Endothelial cell of umbilical vein (primary cell): ENCODE measurements at regions not wholly inside any gene's neighbourhood (a gene's known extent, or its start where the extent isn't known, plus 50 kb on each side); places are given as distances from the start of the nearest gene placed in this dataset.

Source experiments
- BruUV-seq: library from RNA; stranded (reverse); fragments of 400-500 nt; replicated peaks from 2 replicates; lab custom pipeline; 2021; lab: Mats Ljungman, UMichigan
- CTCF ChIA-PET: fragments of 300-600, 350-600 bp; sonication (Branson Sonifier 250); formaldehyde crosslinking; loops from one replicate; lab custom pipeline; 2021; ENCODE audit warnings: antibody characterized with exemption, inconsistent platforms; lab: Charles Lee
- POLR2A ChIA-PET: fragments of 300-600, 350-600 bp; sonication (Branson Sonifier 250); formaldehyde crosslinking; loops from one replicate; lab custom pipeline; 2021; ENCODE audit warnings: antibody characterized with exemption, inconsistent platforms; lab: Charles Lee
- DNase-seq: peaks from one replicate; pipeline ENCODE4 v3.0.0-alpha.2; 2011; ENCODE audit warnings: low read depth, low spot score
- FAIRE-seq: peaks from 2 replicates; lab custom pipeline; 2011; peaks lifted over from hg19 to GRCh38; lab: Jason Lieb, UNC
- H2AFZ ChIP-seq: 2 replicates; pipeline ENCODE4 v1.6.0; 2012; ENCODE audit warnings: low read depth, low read length, control low read depth, inconsistent platforms
- H3K27ac ChIP-seq: 2 replicates; pipeline ENCODE4 v1.5.1; 2011; ENCODE audit warnings: low read depth, mild to moderate bottlenecking, control low read depth, low read length, moderate library complexity; ENCODE audit not compliant: insufficient read depth
- H3K27me3 ChIP-seq, 2 experiments: 2 replicates each; pipeline versions ENCODE4 v1.6.0 to v1.6.1; 2011; ENCODE audit warnings: low read length in 2 of 2, mixed read lengths in 1 of 2; ENCODE audit not compliant: control insufficient read depth in 2 of 2, insufficient read depth in 2 of 2
- H3K36me3 ChIP-seq, 2 experiments: 2 replicates in 1 of 2; 3 replicates in 1 of 2; pipeline ENCODE4 v1.5.1; 2011; ENCODE audit warnings: low read length in 2 of 2, mild to moderate bottlenecking in 1 of 2, moderate library complexity in 1 of 2; ENCODE audit not compliant: control insufficient read depth in 2 of 2, insufficient read depth in 2 of 2; ENCODE audit errors: extremely low read depth in 1 of 2
- H3K4me1 ChIP-seq: 3 replicates; pipeline ENCODE4 v1.5.1; 2011; ENCODE audit warnings: mild to moderate bottlenecking, low read length; ENCODE audit not compliant: control insufficient read depth, insufficient read depth; ENCODE audit errors: extremely low read depth
- H3K4me2 ChIP-seq: 2 replicates; pipeline ENCODE4 v1.6.1; 2011; ENCODE audit warnings: low read length, control low read depth, mixed read lengths; ENCODE audit not compliant: insufficient read depth
- H3K4me3 ChIP-seq, 3 experiments: fragments of 200-600 bp in 1 of 3; sonication (generic), shearing (Covaris generic) in 1 of 3; replicated peaks in 1 of 3; 2 replicates each; pipeline ENCODE4 v1.5.1; 2011 to 2016; ENCODE audit warnings: control low read depth in 3 of 3, low read length in 3 of 3, mild to moderate bottlenecking in 2 of 3, inconsistent platforms in 1 of 3, low read depth in 1 of 3, moderate library complexity in 1 of 3; ENCODE audit not compliant: insufficient read depth in 1 of 3
- H3K79me2 ChIP-seq: 2 replicates; pipeline ENCODE4 v1.6.0; 2012; ENCODE audit warnings: low read length, inconsistent platforms; ENCODE audit not compliant: control insufficient read depth, insufficient read depth
- H3K9ac ChIP-seq: replicated peaks from 2 replicates; pipeline ENCODE3; 2011; ENCODE audit warnings: low read length, control low read depth; ENCODE audit not compliant: insufficient read depth; ENCODE audit errors: extremely low read depth
- H3K9me1 ChIP-seq: replicated peaks from 3 replicates; pipeline ENCODE4 v1.6.0; 2011; ENCODE audit warnings: mild to moderate bottlenecking, low read length; ENCODE audit not compliant: control insufficient read depth, insufficient read depth; ENCODE audit errors: extremely low read depth
- H3K9me3 ChIP-seq: replicated peaks from 2 replicates; pipeline ENCODE4 v1.5.1; 2012; ENCODE audit warnings: low read length, inconsistent platforms; ENCODE audit not compliant: control insufficient read depth, insufficient read depth
- H4K20me1 ChIP-seq: replicated peaks from 2 replicates; pipeline ENCODE3; 2011; ENCODE audit warnings: mild to moderate bottlenecking, low read length; ENCODE audit not compliant: control insufficient read depth, insufficient read depth; ENCODE audit errors: extremely low read depth
- CTCF ChIP-seq, 2 donors: IDR thresholded peaks; 1 replicate in 1 of 2; 2 replicates in 1 of 2; pipeline ENCODE4 v1.5.1; 2011; ENCODE audit warnings: low read length in 2 of 2, mild to moderate bottlenecking in 2 of 2, moderate library complexity in 2 of 2, control low read depth in 1 of 2, inconsistent platforms in 1 of 2, low read depth in 1 of 2; ENCODE audit not compliant: insufficient read depth in 1 of 2; ENCODE audit errors: extremely low read depth in 1 of 2
- EZH2 ChIP-seq: IDR thresholded peaks from 2 replicates; pipeline ENCODE4 v1.6.1; 2012; ENCODE audit warnings: borderline replicate concordance, low read depth, mild to moderate bottlenecking, moderate library complexity, low read length, inconsistent platforms; ENCODE audit not compliant: severe bottlenecking
- FOS ChIP-seq: IDR thresholded peaks from 2 replicates; pipeline ENCODE4 v1.6.1; 2011; ENCODE audit warnings: mild to moderate bottlenecking, low read length, moderate library complexity, borderline replicate concordance; ENCODE audit not compliant: insufficient read depth
- GATA2 ChIP-seq: IDR thresholded peaks from 2 replicates; pipeline ENCODE4 v1.7.0; 2011; ENCODE audit warnings: low read depth, mild to moderate bottlenecking, moderate library complexity, mixed read lengths, low read length; ENCODE audit not compliant: insufficient read length, insufficient read depth
- JUN ChIP-seq: IDR thresholded peaks from 2 replicates; pipeline ENCODE4 v1.6.1; 2011; ENCODE audit warnings: borderline replicate concordance, low read depth; ENCODE audit not compliant: insufficient read length, insufficient read depth
- MYC ChIP-seq: IDR thresholded peaks from one replicate; pipeline ENCODE4 v1.6.1; 2011; ENCODE audit warnings: mild to moderate bottlenecking, low read depth, low read length
- POLR2A ChIP-seq: IDR thresholded peaks from 2 replicates; pipeline ENCODE4 v1.6.1; 2012; ENCODE audit warnings: low read depth, mild to moderate bottlenecking, control low read depth, low read length
- POLR2AphosphoS5 ChIP-seq: IDR thresholded peaks from 2 replicates; pipeline ENCODE4 v1.6.1; 2012; ENCODE audit warnings: low read depth, mild to moderate bottlenecking, control low read depth, low read length, moderate library complexity; ENCODE audit not compliant: insufficient read depth
- dilution Hi-C: fragments of 300-500 bp; cut with MboI; formaldehyde crosslinking; loops from one replicate; pipeline ENCODE4 v1.15.0; 2019; ENCODE audit warnings: low sequenced_read_pairs; ENCODE audit not compliant: extremely low pct_ligation_motif_present
- intact Hi-C: fragments of 100-400 bp; cut with micrococcal nuclease; formaldehyde crosslinking; loops from one replicate; pipeline ENCODE4 v1.10.0; 2022
- TF ChIP-seq, protein P1 (sequence below): IDR thresholded peaks from 2 replicates; pipeline ENCODE4 v1.6.1; 2011; ENCODE audit not compliant: insufficient read depth, insufficient read length

DNA sequence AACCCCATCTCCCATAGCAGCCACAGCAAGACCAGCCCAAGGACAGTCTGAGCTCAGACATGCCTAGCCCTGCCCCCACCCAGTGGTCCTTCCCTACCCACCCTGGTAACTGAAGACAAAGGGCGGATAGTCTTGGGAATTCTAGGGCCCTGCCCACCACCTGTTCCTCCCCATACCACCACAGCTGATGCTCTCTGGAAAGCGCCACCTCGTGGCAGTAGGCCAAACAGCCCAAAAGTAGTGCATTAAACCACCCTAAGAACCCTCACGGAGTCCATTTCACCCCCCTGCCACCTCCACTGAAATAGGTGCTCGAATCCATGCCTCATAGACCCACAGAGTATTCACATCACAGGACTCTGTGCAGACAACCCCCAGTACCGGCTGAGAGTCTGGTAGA, 1021.4 kb downstream of the CDH8 start:
- CTCF ChIA-PET: interaction anchor here (0.8 kb wide), 1 partner anchor 9 kb away, joined by 3 read pairs; no protein-coding TSS in a partner anchor
- Histone ChIP-seq H3K4me2 (no peak overlapping the region), H3K9me3 (peaks cover 2% of the 10 kb centered on the region), H3K9ac (no peak overlapping the region), H3K9me1 (no peaks in the 10 kb centered on the region), H3K4me3 (no peak overlapping the region), H4K20me1 (no peaks in the 10 kb centered on the region), H3K79me2 (no peaks in the 10 kb centered on the region), H3K27me3 (no peaks in the 10 kb centered on the region), H3K27ac (no peak overlapping the region), H2AFZ (no peak overlapping the region), H3K4me1 (no peaks in the 10 kb centered on the region), H3K36me3 (no peaks in the 10 kb centered on the region)
- DNase-seq (no peak), FAIRE-seq (no peak)
- POLR2A ChIA-PET: no interaction called here
- intact Hi-C loops (no loop called here), dilution Hi-C loops (no loop called here)
- TF ChIP-seq CTCF (IDR thresholded peaks at IDR 0.05; ENCODE audit: extremely low read depth in 1 of 2, insufficient read depth in 1 of 2, low read depth in 1 of 2, low read length in 2 of 2) (no peak), EZH2 (no peak), FOS (no peak), JUN (no peak), MYC (no peak)
- TF ChIP-seq, protein P1, sequence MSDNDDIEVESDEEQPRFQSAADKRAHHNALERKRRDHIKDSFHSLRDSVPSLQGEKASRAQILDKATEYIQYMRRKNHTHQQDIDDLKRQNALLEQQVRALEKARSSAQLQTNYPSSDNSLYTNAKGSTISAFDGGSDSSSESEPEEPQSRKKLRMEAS: no peak
- no TSS peak for BruUV-seq

DNA sequence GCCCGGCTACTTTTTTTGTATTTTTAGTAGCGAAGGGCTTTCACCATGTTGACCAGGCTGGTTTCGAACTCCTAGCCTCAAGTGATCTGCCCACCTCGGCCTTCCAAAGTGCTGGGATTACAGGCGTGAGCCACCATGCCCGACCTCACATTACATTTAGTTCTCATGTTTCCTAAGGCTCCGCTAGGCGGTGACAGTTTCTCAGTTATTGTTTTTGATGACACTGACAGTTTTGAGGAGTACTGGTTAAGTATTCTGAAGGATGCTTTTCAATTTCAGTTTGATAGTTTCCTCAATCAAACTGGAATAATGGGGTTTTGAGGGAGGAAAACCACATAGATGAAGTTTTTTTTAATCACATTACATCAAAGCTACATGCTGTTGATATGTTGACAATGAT, 1028.5 kb downstream of the CDH8 start:
- DNase-seq (no peak), FAIRE-seq (no peak)
- H3K4me1 ChIP-seq: no peaks in the 10 kb centered on the region
- H3K36me3 ChIP-seq: no peaks in the 10 kb centered on the region
- H3K79me2 ChIP-seq: no peaks in the 10 kb centered on the region
- peaks cover 2% of the 10 kb centered on the region for H3K9me3 ChIP-seq
- H3K4me2 ChIP-seq: no peak overlapping the region
- no peak overlapping the region for H3K4me3 ChIP-seq
- H3K9ac ChIP-seq: no peak overlapping the region
- intact Hi-C loops (no loop called here), dilution Hi-C loops (no loop called here)
- ChIA-PET POLR2A (no interaction called here), CTCF (no interaction called here)
- H3K9me1 ChIP-seq: no peaks in the 10 kb centered on the region
- no TSS peak for BruUV-seq
- H4K20me1 ChIP-seq: no peaks in the 10 kb centered on the region
- TF ChIP-seq, protein P1: no peak
- TF ChIP-seq FOS: no peak
- no peak for TF ChIP-seq POLR2A
- TF ChIP-seq JUN: no peak
- no peak for TF ChIP-seq GATA2
- no peak for TF ChIP-seq CTCF (IDR thresholded peaks at IDR 0.05; ENCODE audit: extremely low read depth in 1 of 2, insufficient read depth in 1 of 2, low read depth in 1 of 2, low read length in 2 of 2)
- TF ChIP-seq POLR2AphosphoS5: no peak
- no peak for TF ChIP-seq EZH2
- no peak overlapping the region for H3K27ac ChIP-seq
- H2AFZ ChIP-seq: no peak overlapping the region
- no peaks in the 10 kb centered on the region for H3K27me3 ChIP-seq
